Choroid plexus epithelial cell (primary cell): ENCODE measurements at regions not wholly inside any gene's neighbourhood (a gene's known extent, or its start where the extent isn't known, plus 50 kb on each side); places are given as distances from the start of the nearest gene placed in this dataset.

Experiments
- DNase-seq: peaks from one replicate; pipeline ENCODE4 v3.0.0-alpha.2; 2010; ENCODE audit warnings: low read depth
- H3K4me3 ChIP-seq: 2 replicates; pipeline ENCODE4 v1.5.1; 2011; ENCODE audit warnings: low read depth, mild to moderate bottlenecking, control low read depth, low read length, moderate library complexity
- TF ChIP-seq, protein P1 (sequence below): conservative IDR thresholded peaks from 2 replicates; pipeline ENCODE4 v1.5.1; 2011; ENCODE audit warnings: low read depth, mild to moderate bottlenecking, control low read depth, inconsistent platforms, low read length, moderate library complexity

DNA sequence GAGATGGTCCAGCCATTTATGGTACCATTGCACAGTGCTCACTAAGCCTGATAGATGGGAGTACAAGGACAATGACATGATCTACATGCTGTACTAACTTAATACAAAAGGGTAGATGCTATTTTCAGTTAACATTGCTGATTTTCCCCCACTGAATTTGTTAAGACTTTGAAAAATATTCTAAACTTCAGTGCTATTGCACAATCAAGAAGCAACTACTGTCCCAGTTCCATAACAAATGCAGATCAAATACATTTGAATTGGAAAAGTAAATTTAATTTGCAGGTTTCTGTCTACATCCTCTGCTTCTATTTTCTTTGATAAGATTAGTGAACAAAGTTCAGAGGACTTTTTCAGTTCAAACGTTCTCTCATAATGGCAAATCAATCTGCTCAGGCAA lies 366.8 kb upstream of the FGF13 start:
- TF ChIP-seq, protein P1, sequence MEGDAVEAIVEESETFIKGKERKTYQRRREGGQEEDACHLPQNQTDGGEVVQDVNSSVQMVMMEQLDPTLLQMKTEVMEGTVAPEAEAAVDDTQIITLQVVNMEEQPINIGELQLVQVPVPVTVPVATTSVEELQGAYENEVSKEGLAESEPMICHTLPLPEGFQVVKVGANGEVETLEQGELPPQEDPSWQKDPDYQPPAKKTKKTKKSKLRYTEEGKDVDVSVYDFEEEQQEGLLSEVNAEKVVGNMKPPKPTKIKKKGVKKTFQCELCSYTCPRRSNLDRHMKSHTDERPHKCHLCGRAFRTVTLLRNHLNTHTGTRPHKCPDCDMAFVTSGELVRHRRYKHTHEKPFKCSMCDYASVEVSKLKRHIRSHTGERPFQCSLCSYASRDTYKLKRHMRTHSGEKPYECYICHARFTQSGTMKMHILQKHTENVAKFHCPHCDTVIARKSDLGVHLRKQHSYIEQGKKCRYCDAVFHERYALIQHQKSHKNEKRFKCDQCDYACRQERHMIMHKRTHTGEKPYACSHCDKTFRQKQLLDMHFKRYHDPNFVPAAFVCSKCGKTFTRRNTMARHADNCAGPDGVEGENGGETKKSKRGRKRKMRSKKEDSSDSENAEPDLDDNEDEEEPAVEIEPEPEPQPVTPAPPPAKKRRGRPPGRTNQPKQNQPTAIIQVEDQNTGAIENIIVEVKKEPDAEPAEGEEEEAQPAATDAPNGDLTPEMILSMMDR, result no peak
- no peak for DNase-seq
- H3K4me3 ChIP-seq, result no peak overlapping the region

DNA sequence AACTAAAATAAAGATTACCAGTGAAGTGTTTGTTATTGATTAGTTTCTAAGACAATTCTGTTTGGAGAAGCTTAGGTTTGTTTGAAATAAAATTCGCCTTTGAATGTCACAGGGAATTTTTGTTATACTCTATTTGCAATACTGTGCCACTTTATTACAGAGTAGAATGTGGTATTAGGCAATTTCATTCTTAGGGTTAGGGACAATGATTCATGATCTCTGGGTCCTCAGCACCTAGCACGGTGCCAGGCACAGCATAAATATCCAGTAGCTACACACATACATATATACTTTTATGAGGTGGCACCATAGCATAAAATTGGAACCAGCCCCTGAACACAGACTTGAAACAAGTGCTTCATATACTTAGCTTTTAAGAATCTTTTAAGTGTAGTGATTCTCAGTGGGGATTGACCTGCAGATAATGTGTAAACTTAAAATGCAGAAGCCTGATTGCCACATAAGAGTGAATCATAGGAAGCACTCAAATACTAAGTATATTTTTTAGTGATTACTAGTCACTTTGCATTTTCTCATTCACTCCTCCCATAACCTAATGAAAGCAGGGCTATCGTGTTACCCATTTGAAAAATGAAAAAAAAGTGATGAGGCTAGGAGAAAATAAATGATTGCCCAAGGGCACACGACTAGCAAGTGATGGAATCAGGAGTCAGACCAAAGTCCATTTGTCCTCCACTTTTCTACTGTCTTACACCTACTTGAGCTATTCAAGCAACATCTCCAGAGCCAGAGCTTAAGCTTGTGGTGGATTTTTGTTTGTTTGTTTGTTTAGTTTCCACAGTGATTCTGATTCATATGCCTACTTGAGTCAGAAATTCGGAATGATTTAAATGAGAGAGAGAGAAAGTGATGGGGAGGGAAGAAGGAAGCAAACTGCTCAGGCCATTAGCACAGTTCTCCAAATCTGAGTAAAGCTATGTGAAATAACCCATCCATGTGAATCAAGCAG lies 366.0 kb upstream of the FGF13 start:
- no peak overlapping the region for H3K4me3 ChIP-seq
- DNase-seq, result no peak
- TF ChIP-seq, protein P1, result no peak

DNA sequence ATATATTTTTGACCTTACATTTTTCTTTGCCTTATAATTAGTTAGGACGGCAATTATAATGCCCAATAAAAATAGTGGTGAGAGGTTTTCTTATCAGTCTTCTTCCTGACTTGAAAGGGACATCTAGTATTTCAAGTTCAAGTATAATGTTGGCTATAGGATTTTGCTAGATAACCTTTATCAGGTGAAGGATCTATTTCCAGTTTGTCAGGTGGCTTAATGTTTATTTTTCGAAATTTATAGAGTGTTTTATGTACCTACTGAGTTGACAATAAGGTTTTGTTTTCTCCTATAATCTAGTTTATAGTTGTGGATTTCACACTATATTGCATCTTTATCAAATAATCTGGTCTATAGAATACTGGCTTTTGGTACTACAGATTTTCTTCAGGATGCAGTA lies 351.8 kb upstream of the FGF13 start:
- DNase-seq, result no peak
- TF ChIP-seq, protein P1, result no peak
- no peak overlapping the region for H3K4me3 ChIP-seq

DNA sequence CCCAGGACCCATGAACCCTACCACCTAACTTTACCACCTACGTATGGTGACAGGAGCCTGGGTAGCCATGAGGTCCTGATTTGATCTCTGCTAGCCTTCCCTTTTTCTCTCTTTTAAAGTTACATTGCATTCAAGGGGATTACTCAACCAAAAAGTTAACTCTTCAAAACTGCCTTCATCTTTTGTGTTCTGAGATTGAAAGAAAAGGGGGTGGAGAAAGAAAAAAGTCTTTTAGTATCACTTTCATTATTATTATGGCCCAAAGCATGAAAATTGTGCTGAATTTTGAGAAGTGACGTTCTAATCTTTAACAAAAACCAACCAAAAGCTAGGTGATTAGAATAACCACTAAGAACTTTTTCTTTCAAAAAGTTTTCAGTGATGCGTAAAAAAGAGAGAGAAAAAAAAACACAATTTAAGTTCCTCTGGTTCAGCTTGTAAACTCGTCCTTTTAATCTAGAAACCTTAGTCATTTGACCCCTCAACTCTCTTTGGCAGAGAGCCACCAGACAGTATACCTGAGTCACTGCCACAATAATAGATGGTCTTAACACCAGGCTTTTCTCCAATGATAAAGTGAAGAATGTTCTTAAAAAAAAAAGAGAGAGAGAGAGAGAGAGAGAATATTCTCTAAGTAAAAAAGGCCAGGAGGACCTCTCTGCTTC lies 347.4 kb upstream of the FGF13 start:
- no peak overlapping the region for H3K4me3 ChIP-seq
- TF ChIP-seq, protein P1, result no peak
- DNase-seq, result no peak

DNA sequence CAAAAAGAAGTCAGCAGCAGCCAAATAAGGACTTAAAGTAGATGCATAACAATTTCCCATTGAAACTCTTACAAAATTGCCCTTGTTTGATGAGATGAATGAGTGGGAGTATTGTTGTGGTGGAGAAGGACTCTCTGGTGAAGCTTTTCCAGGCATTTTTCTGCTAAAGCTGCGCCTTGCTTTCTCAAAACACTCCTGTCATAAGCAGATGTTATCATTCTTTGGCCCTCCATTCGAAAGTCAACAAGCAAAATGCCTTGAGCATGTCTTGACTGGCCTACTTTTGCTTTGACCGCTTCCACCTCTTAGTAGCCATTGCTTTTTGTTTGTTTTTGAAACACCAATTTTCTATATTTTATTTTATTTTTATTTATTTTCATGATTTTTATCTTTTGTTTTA lies 340.9 kb upstream of the FGF13 start:
- no peak overlapping the region for H3K4me3 ChIP-seq
- DNase-seq, result no peak
- TF ChIP-seq, protein P1, result no peak

DNA sequence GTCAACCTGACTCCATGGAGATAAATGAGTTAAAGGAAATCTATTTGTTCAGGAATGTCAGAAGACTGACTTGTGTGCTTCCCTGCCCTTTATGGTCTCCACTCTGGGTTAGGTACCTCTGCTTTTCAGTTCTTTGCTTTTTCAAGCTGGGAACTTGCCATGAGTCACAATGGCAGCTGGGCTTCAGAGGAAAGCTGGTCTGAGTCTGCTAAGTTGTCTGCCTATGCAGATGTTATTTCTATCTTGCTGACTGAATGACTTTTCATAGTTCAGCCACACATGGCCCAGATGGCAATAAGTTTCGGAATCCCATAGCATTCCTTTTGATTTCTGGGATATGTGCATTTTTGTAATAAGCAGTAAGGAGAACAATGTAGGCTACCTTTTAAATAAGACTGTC lies 337.9 kb upstream of the FGF13 start:
- TF ChIP-seq, protein P1, result no peak
- H3K4me3 ChIP-seq, result no peak overlapping the region
- no peak for DNase-seq

DNA sequence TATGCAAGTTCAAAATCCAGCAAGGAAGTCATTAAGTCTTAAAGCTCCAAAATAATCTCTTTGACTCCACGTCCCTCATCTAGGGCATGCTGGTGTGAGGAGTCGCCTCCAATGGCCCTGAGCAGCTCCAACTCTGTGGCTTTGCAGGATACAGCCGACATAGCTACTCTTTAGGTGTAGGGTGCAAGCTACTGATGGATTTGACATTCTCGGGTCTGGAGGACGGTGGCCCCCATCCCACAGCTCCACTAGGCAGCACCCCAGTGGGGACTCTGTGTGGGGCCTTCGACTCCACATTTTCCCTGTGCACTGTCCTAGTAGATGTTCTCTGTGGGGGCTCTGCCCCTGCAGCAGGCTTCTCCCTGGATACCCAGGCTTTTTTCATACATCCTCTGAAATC lies 333.2 kb upstream of the FGF13 start:
- TF ChIP-seq, protein P1, result no peak
- no peak for DNase-seq
- no peak overlapping the region for H3K4me3 ChIP-seq
